ENCODE measurements at regions not wholly inside any gene's neighbourhood (a gene's known extent, or its start where the extent isn't known, plus 50 kb on each side); places are given as distances from the start of the nearest gene placed in this dataset.

DNA sequence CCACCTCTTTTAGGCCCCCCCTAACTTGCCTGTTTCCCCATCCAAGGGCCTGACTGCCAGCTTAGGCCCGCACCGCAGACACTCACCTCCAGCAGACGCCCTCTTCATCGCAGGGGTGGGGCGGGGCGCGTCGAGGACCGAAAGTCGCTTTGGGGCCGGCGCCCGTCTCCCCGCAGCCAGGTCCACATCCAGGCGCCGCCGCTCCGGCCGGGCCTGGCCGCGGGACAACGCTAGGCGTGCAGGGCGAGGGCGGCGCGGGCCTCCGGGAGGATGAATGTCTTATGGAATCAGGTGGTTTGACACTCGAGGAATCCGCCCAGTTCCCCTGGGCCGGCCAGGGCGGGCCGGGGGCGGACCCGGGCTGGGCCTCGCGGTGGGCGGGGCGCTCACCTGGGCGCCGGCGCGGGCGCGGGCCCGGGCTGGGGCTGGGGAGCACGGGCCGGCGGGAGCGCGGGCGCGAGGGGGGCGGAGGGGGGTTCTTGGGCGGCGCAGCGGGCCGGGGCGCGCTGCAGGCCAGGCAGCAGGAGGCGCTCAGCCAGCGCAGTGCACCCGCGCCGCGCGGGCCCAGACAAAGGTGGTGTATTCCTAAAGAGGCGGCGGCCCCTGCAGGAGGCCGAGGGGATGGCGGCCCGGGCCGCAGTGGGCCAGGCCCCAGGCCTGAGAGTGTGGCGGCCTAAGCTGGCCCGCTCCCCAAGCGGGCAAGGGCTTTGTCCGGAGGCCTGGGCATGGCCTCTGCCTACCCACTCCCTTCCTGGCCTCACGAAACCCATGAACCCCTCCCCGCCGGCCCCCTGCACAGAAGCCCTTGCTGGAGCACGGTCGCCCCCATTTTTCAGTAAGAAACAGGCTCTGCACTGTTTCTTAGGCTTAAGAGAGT is 177.6 kb downstream of the IGLL1 start:
- intact Hi-C loops (cut with micrococcal nuclease) = no loop called here
- peaks cover 0 to 5% of the 10 kb centered on the region in 2 donors for H3K4me1 ChIP-seq (ENCODE audit: control insufficient read depth in 1 of 2, insufficient read depth in 2 of 2, low read length in 2 of 2)
- Mint-ChIP-seq H3K27ac (no peak overlapping the region), H3K4me1 (peaks cover 4% of the 10 kb centered on the region), H3K27me3 (ENCODE audit: low read depth in 3 of 3) (peaks cover 2 to 18% (median 9%) of the 10 kb centered on the region in 3 donors), H3K36me3 (no peaks in the 10 kb centered on the region), H3K4me3 (peak overlapping the region; percentile 45 to 71), H3K9me3 (no peaks in the 10 kb centered on the region)
- H2AFZ ChIP-seq (ENCODE audit: insufficient read depth, low read depth, low read length, poor library complexity, severe bottlenecking) = no peak overlapping the region
- no peaks in the 10 kb centered on the region for H4K20me1 ChIP-seq (ENCODE audit: insufficient read depth, low read length)
- no peaks in the 10 kb centered on the region for H3K27me3 ChIP-seq (ENCODE audit: control insufficient read depth in 2 of 2, insufficient read depth in 2 of 2, low read length in 2 of 2)
- no peaks in the 10 kb centered on the region for H3K9me3 ChIP-seq (replicated peaks in 1 of 2; ENCODE audit: control insufficient read depth in 1 of 2, insufficient read depth in 1 of 2, low read length in 2 of 2)
- TF ChIP-seq, protein P1, sequence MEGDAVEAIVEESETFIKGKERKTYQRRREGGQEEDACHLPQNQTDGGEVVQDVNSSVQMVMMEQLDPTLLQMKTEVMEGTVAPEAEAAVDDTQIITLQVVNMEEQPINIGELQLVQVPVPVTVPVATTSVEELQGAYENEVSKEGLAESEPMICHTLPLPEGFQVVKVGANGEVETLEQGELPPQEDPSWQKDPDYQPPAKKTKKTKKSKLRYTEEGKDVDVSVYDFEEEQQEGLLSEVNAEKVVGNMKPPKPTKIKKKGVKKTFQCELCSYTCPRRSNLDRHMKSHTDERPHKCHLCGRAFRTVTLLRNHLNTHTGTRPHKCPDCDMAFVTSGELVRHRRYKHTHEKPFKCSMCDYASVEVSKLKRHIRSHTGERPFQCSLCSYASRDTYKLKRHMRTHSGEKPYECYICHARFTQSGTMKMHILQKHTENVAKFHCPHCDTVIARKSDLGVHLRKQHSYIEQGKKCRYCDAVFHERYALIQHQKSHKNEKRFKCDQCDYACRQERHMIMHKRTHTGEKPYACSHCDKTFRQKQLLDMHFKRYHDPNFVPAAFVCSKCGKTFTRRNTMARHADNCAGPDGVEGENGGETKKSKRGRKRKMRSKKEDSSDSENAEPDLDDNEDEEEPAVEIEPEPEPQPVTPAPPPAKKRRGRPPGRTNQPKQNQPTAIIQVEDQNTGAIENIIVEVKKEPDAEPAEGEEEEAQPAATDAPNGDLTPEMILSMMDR (IDR thresholded peaks at IDR 0.05) = peak; percentile 26
- H3K36me3 ChIP-seq (replicated peaks in 1 of 2; ENCODE audit: control insufficient read depth in 1 of 2, insufficient read depth in 2 of 2, low read length in 2 of 2) = no peaks in the 10 kb centered on the region
- H3K4me3 ChIP-seq (replicated peaks in 1 of 3; ENCODE audit: low read depth in 2 of 3, low read length in 3 of 3) = no peak overlapping the region
- H3K4me2 ChIP-seq (replicated peaks; ENCODE audit: extremely low read depth, low read length, poor library complexity, severe bottlenecking) = peak overlapping the region; percentile 56
- H3K27ac ChIP-seq (ENCODE audit: low read depth in 1 of 2, low read length in 2 of 2) = no peak overlapping the region
- H3K79me2 ChIP-seq (ENCODE audit: insufficient read depth, low read length) = no peaks in the 10 kb centered on the region
- WGBS (ENCODE audit: insufficient coverage) = 7% methylated on average over 82 of the region's 82 CpGs
- DNase-seq = peak in 1 of 3 donors; percentile 1
- H3K9ac ChIP-seq (ENCODE audit: insufficient read depth, low read length, poor library complexity, severe bottlenecking) = peak overlapping the region; percentile 21

DNA sequence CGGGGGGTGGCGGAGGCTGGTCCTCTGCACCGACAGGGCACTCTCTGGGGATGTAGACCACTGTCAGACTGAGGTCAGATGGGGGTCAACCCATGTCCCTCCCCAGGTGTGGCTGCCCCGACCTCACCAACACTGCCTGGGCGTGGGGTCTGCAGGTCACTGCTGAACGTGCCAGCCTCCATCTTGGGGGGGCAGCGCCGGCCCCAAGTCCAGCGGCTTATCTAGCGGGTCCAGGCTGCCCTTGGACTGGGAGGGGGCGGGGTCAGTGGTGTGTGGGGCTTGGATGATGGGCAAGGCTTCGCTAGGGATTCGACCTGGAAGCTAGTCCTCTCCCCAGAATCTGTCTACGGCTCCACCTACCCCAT is 178.2 kb downstream of the IGLL1 start:
- Histone ChIP-seq H3K27ac (ENCODE audit: low read depth in 1 of 2, low read length in 2 of 2) (no peak overlapping the region), H3K79me2 (ENCODE audit: insufficient read depth, low read length) (no peaks in the 10 kb centered on the region), H2AFZ (ENCODE audit: insufficient read depth, low read depth, low read length, poor library complexity, severe bottlenecking) (no peak overlapping the region), H3K9ac (ENCODE audit: insufficient read depth, low read length, poor library complexity, severe bottlenecking) (peak overlapping the region; percentile 21), H3K4me2 (replicated peaks; ENCODE audit: extremely low read depth, low read length, poor library complexity, severe bottlenecking) (peak overlapping the region; percentile 56), H4K20me1 (ENCODE audit: insufficient read depth, low read length) (no peaks in the 10 kb centered on the region), H3K27me3 (ENCODE audit: control insufficient read depth in 2 of 2, insufficient read depth in 2 of 2, low read length in 2 of 2) (no peaks in the 10 kb centered on the region), H3K4me3 (replicated peaks in 1 of 3; ENCODE audit: low read depth in 2 of 3, low read length in 3 of 3) (no peak overlapping the region), H3K4me1 (ENCODE audit: control insufficient read depth in 1 of 2, insufficient read depth in 2 of 2, low read length in 2 of 2) (peaks cover 0 to 5% of the 10 kb centered on the region in 2 donors), H3K9me3 (replicated peaks in 1 of 2; ENCODE audit: control insufficient read depth in 1 of 2, insufficient read depth in 1 of 2, low read length in 2 of 2) (no peaks in the 10 kb centered on the region), H3K36me3 (replicated peaks in 1 of 2; ENCODE audit: control insufficient read depth in 1 of 2, insufficient read depth in 2 of 2, low read length in 2 of 2) (no peaks in the 10 kb centered on the region)
- H3K36me3 Mint-ChIP-seq = no peaks in the 10 kb centered on the region
- peak overlapping the region; percentile 45 to 71 for H3K4me3 Mint-ChIP-seq
- no peak overlapping the region for H3K27ac Mint-ChIP-seq
- DNase-seq = no peak
- H3K27me3 Mint-ChIP-seq (ENCODE audit: low read depth in 3 of 3) = peaks cover 4 to 18% (median 9%) of the 10 kb centered on the region in 3 donors
- intact Hi-C loops (cut with micrococcal nuclease) = no loop called here
- 76% methylated on average over 7 of the region's 14 CpGs for WGBS (ENCODE audit: insufficient coverage)
- H3K4me1 Mint-ChIP-seq = peaks cover 4% of the 10 kb centered on the region
- H3K9me3 Mint-ChIP-seq = no peaks in the 10 kb centered on the region
- TF ChIP-seq, protein P1 (IDR thresholded peaks at IDR 0.05) = no peak
